ENCODE measurements at regions not wholly inside any gene's neighbourhood (a gene's known extent, or its start where the extent isn't known, plus 50 kb on each side); places are given as distances from the start of the nearest gene placed in this dataset.

- TF ChIP-seq JUND (IDR thresholded peaks at IDR 0.05; ENCODE audit: low read length), result no peak
Observed at GRCh38 chr9:134585021-134585561, 56.5 kb upstream of the COL5A1 start (continued).
